ENCODE measurements at regions not wholly inside any gene's neighbourhood (a gene's known extent, or its start where the extent isn't known, plus 50 kb on each side); places are given as distances from the start of the nearest gene placed in this dataset.
"Not testable (repeated sequence)": the region's sequence is repeated elsewhere in the genome, so short reads cannot be mapped to it uniquely, and the experiment has no call there.

GRCh38 chr6:91881791-91882190 is 1294.9 kb upstream of the MAP3K7 start:
- TF ChIP-seq CTCF (optimal IDR thresholded peaks at IDR 0.05 in 1 of 3, IDR thresholded peaks at IDR 0.05 in 1 of 3, conservative IDR thresholded peaks at IDR 0.05 in 1 of 3; ENCODE audit: extremely low read depth in 1 of 3, insufficient read depth in 2 of 3, low read length in 3 of 3); EZH2 (IDR thresholded peaks at IDR 0.05; ENCODE audit: low read length): not testable (repeated sequence)

Measured in keratinocyte (primary cell).